Mucosa of rectum (tissue), 2 donors: ENCODE measurements at regions not wholly inside any gene's neighbourhood (a gene's known extent, or its start where the extent isn't known, plus 50 kb on each side); places are given as distances from the start of the nearest gene placed in this dataset.

Experiments used
- H3K27ac ChIP-seq, 2 donors: one replicate each; pipeline ENCODE4 v1.7.0; 2013; ENCODE audit warnings: inconsistent platforms in 2 of 2, low read depth in 2 of 2, low read length in 2 of 2
- H3K27me3 ChIP-seq, 2 donors: one replicate each; pipeline ENCODE4 v1.7.0; 2013; ENCODE audit warnings: low read length in 2 of 2; ENCODE audit not compliant: control insufficient read depth in 2 of 2, insufficient read depth in 2 of 2
- H3K36me3 ChIP-seq, 2 donors: one replicate each; pipeline ENCODE4 v1.7.0; 2013; ENCODE audit warnings: low read length in 2 of 2; ENCODE audit not compliant: control insufficient read depth in 2 of 2, insufficient read depth in 2 of 2
- H3K4me1 ChIP-seq, 2 donors: one replicate each; pipeline ENCODE4 v1.7.0; 2013; ENCODE audit warnings: low read length in 2 of 2, mild to moderate bottlenecking in 1 of 2; ENCODE audit not compliant: control insufficient read depth in 2 of 2, insufficient read depth in 2 of 2
- H3K4me3 ChIP-seq, 2 donors: one replicate each; pipeline ENCODE4 v1.7.0; 2013; ENCODE audit warnings: low read length in 2 of 2
- H3K9ac ChIP-seq, 2 donors: one replicate each; pipeline ENCODE4 v1.7.0; 2013; ENCODE audit warnings: low read length in 2 of 2, low read depth in 1 of 2, mild to moderate bottlenecking in 1 of 2
- H3K9me3 ChIP-seq, 2 donors: one replicate each; pipeline ENCODE4 v1.7.0; 2013; ENCODE audit warnings: low read length in 2 of 2; ENCODE audit not compliant: control insufficient read depth in 2 of 2
- donor health status: healthy.
- donor health status: Normal muscosa, but diverticular disease.

GRCh38 chr12:13376610-13377373, 180.3 kb downstream of the EMP1 start:
- H3K9me3 ChIP-seq: no peaks in the 10 kb centered on the region
- peak overlapping the region; percentile 37 to 51 for H3K4me3 ChIP-seq
- H3K27ac ChIP-seq: peak overlapping the region; percentile 75 to 90
- no peaks in the 10 kb centered on the region for H3K27me3 ChIP-seq
- H3K9ac ChIP-seq: peak overlapping the region in 1 of 2 donors; percentile 54
- peaks cover 3 to 29% of the 10 kb centered on the region in 2 donors for H3K4me1 ChIP-seq
- no peaks in the 10 kb centered on the region for H3K36me3 ChIP-seq

GRCh38 chr12:13375583-13376345, 179.2 kb downstream of the EMP1 start:
- Histone ChIP-seq H3K36me3 (no peaks in the 10 kb centered on the region), H3K27ac (peak overlapping the region; percentile 75 to 90), H3K9ac (peak overlapping the region in 1 of 2 donors; percentile 14), H3K27me3 (no peaks in the 10 kb centered on the region), H3K9me3 (no peaks in the 10 kb centered on the region), H3K4me1 (peaks cover 3 to 32% of the 10 kb centered on the region in 2 donors), H3K4me3 (peak overlapping the region; percentile 37 to 42)

DNA sequence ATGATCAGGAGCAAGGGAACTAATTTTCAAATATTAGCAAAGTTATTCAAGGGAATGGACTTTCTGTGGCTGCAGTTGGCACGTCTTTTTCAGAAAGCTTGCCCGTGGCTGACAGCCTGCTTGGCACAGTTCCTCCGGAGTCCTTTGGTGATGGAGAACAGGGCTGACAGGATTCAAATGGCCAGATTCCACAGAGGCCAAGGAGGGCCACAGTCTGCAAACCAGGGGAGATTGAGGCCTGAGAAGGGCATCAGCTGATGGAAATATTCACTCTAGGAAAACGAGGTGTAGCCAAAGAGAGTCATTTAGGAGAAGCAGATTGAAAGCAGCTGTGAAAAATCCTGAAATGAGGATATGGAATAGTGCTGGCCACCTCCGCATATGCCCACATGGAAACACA, 178.3 kb downstream of the EMP1 start:
- no peaks in the 10 kb centered on the region for H3K36me3 ChIP-seq
- H3K4me1 ChIP-seq: peaks cover 3 to 31% of the 10 kb centered on the region in 2 donors
- H3K9ac ChIP-seq: no peak overlapping the region
- H3K9me3 ChIP-seq: no peaks in the 10 kb centered on the region
- H3K27ac ChIP-seq: peak overlapping the region in 1 of 2 donors; percentile 90
- H3K27me3 ChIP-seq: no peaks in the 10 kb centered on the region
- H3K4me3 ChIP-seq: peak overlapping the region; percentile 26 to 33

- Histone ChIP-seq H3K9me3 (no peaks in the 10 kb centered on the region), H3K27me3 (no peaks in the 10 kb centered on the region), H3K36me3 (no peaks in the 10 kb centered on the region), H3K27ac (no peak overlapping the region), H3K9ac (no peak overlapping the region), H3K4me3 (no peak overlapping the region), H3K4me1 (peaks cover 3 to 37% of the 10 kb centered on the region in 2 donors)
Measured at GRCh38 chr12:13373803-13374202, 177.3 kb downstream of the EMP1 start.

- no peak overlapping the region for H3K4me3 ChIP-seq
- H3K27me3 ChIP-seq: no peaks in the 10 kb centered on the region
- no peaks in the 10 kb centered on the region for H3K36me3 ChIP-seq
- H3K9me3 ChIP-seq: no peaks in the 10 kb centered on the region
- no peak overlapping the region for H3K9ac ChIP-seq
- H3K27ac ChIP-seq: no peak overlapping the region
- H3K4me1 ChIP-seq: peaks cover 3 to 33% of the 10 kb centered on the region in 2 donors
Measured at GRCh38 chr12:13373131-13373530, 176.6 kb downstream of the EMP1 start.

DNA sequence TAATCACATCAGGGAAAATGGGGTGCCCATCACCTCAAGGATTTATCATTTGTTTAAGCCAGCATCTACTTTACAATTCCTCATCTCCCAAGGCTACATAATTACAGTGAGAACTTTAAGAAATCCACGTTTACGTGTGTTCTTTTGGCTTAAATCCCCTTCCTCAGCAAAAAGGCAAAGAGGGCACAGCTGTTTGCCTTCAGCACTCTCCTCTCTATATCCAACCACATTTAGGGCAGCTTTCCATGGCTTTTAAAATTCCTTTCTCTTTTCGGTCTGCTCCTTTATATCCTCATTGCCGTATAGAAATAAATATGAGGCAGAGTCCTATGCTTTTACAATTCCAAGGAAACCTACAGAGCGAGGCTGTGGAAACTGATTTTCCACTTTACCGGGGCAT, 175.9 kb downstream of the EMP1 start:
- no peak overlapping the region for H3K27ac ChIP-seq
- no peaks in the 10 kb centered on the region for H3K27me3 ChIP-seq
- H3K9me3 ChIP-seq: no peaks in the 10 kb centered on the region
- H3K36me3 ChIP-seq: no peaks in the 10 kb centered on the region
- H3K4me1 ChIP-seq: peaks cover 3 to 27% of the 10 kb centered on the region in 2 donors
- no peak overlapping the region for H3K4me3 ChIP-seq
- no peak overlapping the region for H3K9ac ChIP-seq

GRCh38 chr12:13371797-13372196, 175.3 kb downstream of the EMP1 start:
- no peaks in the 10 kb centered on the region for H3K36me3 ChIP-seq
- H3K9ac ChIP-seq: no peak overlapping the region
- H3K27me3 ChIP-seq: no peaks in the 10 kb centered on the region
- H3K4me1 ChIP-seq: peaks cover 3 to 25% of the 10 kb centered on the region in 2 donors
- H3K9me3 ChIP-seq: no peaks in the 10 kb centered on the region
- H3K27ac ChIP-seq: peak overlapping the region in 1 of 2 donors; percentile 16
- no peak overlapping the region for H3K4me3 ChIP-seq

- Histone ChIP-seq H3K27me3 (no peaks in the 10 kb centered on the region), H3K9ac (no peak overlapping the region), H3K36me3 (no peaks in the 10 kb centered on the region), H3K9me3 (no peaks in the 10 kb centered on the region), H3K27ac (peak overlapping the region in 1 of 2 donors; percentile 16), H3K4me3 (no peak overlapping the region), H3K4me1 (peaks cover 0 to 22% of the 10 kb centered on the region in 2 donors)
Measured at GRCh38 chr12:13371367-13371766, 174.8 kb downstream of the EMP1 start.

DNA sequence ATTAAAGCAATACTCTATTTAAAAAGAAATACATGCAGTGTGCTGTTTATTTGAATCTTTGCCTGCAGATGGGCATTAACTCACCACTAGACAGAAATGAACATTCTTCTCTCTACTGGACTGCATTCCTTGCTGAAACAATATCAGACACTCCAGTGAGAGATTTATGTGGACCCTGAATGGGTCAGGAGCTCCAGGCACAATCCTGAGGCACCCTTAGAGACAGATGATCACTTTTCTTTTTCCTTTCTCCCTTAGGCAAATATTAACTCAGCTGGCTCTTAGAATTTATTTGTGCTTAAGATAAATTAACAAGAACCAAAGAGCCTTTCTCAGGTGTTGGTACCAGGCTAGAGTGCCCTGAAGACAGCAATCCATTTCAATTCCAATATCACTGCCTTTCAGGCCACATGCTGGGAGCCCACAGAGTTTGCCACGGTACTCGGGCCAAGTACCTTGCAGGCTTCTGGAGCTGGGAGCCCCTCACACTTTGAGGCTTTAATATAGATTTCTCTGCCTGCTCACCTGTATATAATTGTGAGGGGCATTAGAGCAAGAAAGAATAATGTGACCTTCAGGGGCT, 173.0 kb downstream of the EMP1 start:
- Histone ChIP-seq H3K36me3 (no peaks in the 10 kb centered on the region), H3K9me3 (no peaks in the 10 kb centered on the region), H3K27me3 (no peaks in the 10 kb centered on the region), H3K4me3 (no peak overlapping the region), H3K9ac (no peak overlapping the region), H3K4me1 (peaks cover 0 to 11% of the 10 kb centered on the region in 2 donors), H3K27ac (no peak overlapping the region)

DNA sequence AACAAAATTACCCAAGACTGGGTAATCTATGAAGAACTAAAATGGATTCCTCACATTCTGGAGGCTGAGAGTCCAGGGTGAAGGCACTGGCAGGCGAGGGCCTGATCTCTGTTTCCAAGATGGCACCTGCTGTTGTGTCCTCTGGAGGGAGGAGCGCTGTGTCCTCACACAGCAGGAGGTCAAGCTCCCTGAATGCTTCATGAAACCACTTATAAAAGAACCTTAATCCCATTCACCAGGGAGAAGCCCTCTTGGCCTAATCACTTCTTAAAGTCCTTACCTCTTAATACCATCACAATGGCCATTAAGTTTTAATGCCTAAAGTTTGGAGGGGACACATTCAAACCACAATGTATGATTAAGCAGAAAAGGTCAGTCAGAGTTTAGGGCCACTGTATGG, 172.4 kb downstream of the EMP1 start:
- no peak overlapping the region for H3K27ac ChIP-seq
- no peaks in the 10 kb centered on the region for H3K27me3 ChIP-seq
- no peak overlapping the region for H3K4me3 ChIP-seq
- H3K9me3 ChIP-seq: no peaks in the 10 kb centered on the region
- no peaks in the 10 kb centered on the region for H3K36me3 ChIP-seq
- H3K9ac ChIP-seq: no peak overlapping the region
- peaks cover 0 to 11% of the 10 kb centered on the region in 2 donors for H3K4me1 ChIP-seq
